ENCODE measurements at regions not wholly inside any gene's neighbourhood (a gene's known extent, or its start where the extent isn't known, plus 50 kb on each side); places are given as distances from the start of the nearest gene placed in this dataset.

- no peak for TF ChIP-seq CTCF (conservative IDR thresholded peaks at IDR 0.05; ENCODE audit: low read depth, low read length)
- no peak for TF ChIP-seq POLR2A (IDR thresholded peaks at IDR 0.05; ENCODE audit: low read depth, low read length)
- TF ChIP-seq MAFK (IDR thresholded peaks at IDR 0.05; ENCODE audit: low read depth, low read length): no peak
- TF ChIP-seq FOS (IDR thresholded peaks at IDR 0.05; ENCODE audit: low read depth, low read length): no peak
- TF ChIP-seq MXI1 (IDR thresholded peaks at IDR 0.05; ENCODE audit: borderline replicate concordance, low read depth, low read length): no peak
These were observed 476.1 kb upstream of the DPP6 start for GRCh38 chr7:153576096-153576495.
